Spleen (tissue), 11 donors: ENCODE measurements at regions not wholly inside any gene's neighbourhood (a gene's known extent, or its start where the extent isn't known, plus 50 kb on each side); places are given as distances from the start of the nearest gene placed in this dataset.

ENCODE experiments used
- DNase-seq: peaks from one replicate; pipeline ENCODE4 v3.0.0-alpha.2; 2020
- H3K27ac ChIP-seq, 8 donors: fragments of 200-600 bp; sonication (generic) in 7 of 8; 1 replicate in 4 of 8; 2 replicates in 4 of 8; pipeline versions ENCODE4 v1.5.0 to v1.8.0; 2016 to 2021; ENCODE audit warnings: inconsistent platforms in 4 of 8, mild to moderate bottlenecking in 4 of 8, moderate library complexity in 1 of 8
- H3K27me3 ChIP-seq, 7 donors: fragments of 200-600 bp; sonication (generic) in 6 of 7; replicated peaks in 1 of 7; 1 replicate in 4 of 7; 2 replicates in 3 of 7; pipeline versions ENCODE4 v1.5.0 to v1.8.0; 2016 to 2021; ENCODE audit warnings: inconsistent platforms in 3 of 7, mild to moderate bottlenecking in 1 of 7
- H3K36me3 ChIP-seq, 6 donors: fragments of 200-600 bp; sonication (generic) in 5 of 6; 1 replicate in 4 of 6; 2 replicates in 2 of 6; pipeline versions ENCODE4 v1.5.0 to v1.8.0; 2016 to 2021; ENCODE audit warnings: inconsistent platforms in 2 of 6
- H3K4me1 ChIP-seq, 6 donors: fragments of 200-600 bp; sonication (generic) in 5 of 6; 1 replicate in 3 of 6; 2 replicates in 3 of 6; pipeline versions ENCODE4 v1.5.0 to v1.8.0; 2016 to 2021; ENCODE audit warnings: inconsistent platforms in 3 of 6
- H3K4me3 ChIP-seq, 8 donors: fragments of 200-600 bp; sonication (generic) in 7 of 8; 1 replicate in 4 of 8; 2 replicates in 4 of 8; pipeline versions ENCODE4 v1.5.0 to v1.8.0; 2016 to 2021; ENCODE audit warnings: inconsistent platforms in 4 of 8, mild to moderate bottlenecking in 4 of 8, moderate library complexity in 2 of 8
- H3K9me3 ChIP-seq, 8 donors: fragments of 200-600 bp; sonication (generic) in 7 of 8; 1 replicate in 4 of 8; 2 replicates in 4 of 8; pipeline versions ENCODE4 v1.5.0 to v1.8.0; 2016 to 2021; ENCODE audit warnings: inconsistent platforms in 4 of 8
- POLR2A ChIP-seq, 3 donors: fragments of 450-650 bp; IDR thresholded peaks; one replicate each; pipeline ENCODE4 v1.5.1; 2017; ENCODE audit warnings: antibody characterized with exemption in 3 of 3, mild to moderate bottlenecking in 1 of 3
- POLR2AphosphoS5 ChIP-seq, 3 donors: sonication (generic); formaldehyde crosslinking; IDR thresholded peaks; one replicate each; pipeline ENCODE4 v1.5.1; 2017; ENCODE audit warnings: antibody characterized with exemption in 3 of 3
- WGBS, 5 donors: extraction: QIAGEN DNeasy Blood & Tissue Kit in 3 of 5; methylation state at CpG; one replicate each; pipeline versions ENCODE4 v1.1.5 to v1.1.7; 2013 to 2018; 5-methylcytosine and 5-hydroxymethylcytosine counted together
- intact Hi-C: fragments of 100-400 bp; cut with DNase I; formaldehyde crosslinking; loops from one replicate; pipeline ENCODE4 v1.15.0; 2023; ENCODE audit warnings: low total_unique reads
- TF ChIP-seq, protein P1 (sequence below), 11 experiments: fragments of 200-600 bp in 7 of 11; fragments of 450-650 bp in 4 of 11; sonication (generic) in 4 of 11; IDR thresholded peaks in 8 of 11; conservative IDR thresholded peaks in 3 of 11; 1 replicate in 7 of 11; 2 replicates in 4 of 11; pipeline versions ENCODE4 v1.4.0 to v1.8.0; 2016 to 2021; ENCODE audit warnings: antibody characterized with exemption in 11 of 11, inconsistent platforms in 4 of 11, mild to moderate bottlenecking in 1 of 11
- donor health status: healthy with polysubstance abuse.
- donor health status: DM: no; HTN: no; CAD: no; lungs with moderate emphysema.
- donor health status: DM: no; HTN: no; CAD: no.
- donor health status: Bipolar disorder and iron deficiency.
- donor health status: healthy.
- donor health status: DM: no; HTN: no; CAD: no.
- donor health status: DM: yes; HTN: yes; CAD: no.

DNA sequence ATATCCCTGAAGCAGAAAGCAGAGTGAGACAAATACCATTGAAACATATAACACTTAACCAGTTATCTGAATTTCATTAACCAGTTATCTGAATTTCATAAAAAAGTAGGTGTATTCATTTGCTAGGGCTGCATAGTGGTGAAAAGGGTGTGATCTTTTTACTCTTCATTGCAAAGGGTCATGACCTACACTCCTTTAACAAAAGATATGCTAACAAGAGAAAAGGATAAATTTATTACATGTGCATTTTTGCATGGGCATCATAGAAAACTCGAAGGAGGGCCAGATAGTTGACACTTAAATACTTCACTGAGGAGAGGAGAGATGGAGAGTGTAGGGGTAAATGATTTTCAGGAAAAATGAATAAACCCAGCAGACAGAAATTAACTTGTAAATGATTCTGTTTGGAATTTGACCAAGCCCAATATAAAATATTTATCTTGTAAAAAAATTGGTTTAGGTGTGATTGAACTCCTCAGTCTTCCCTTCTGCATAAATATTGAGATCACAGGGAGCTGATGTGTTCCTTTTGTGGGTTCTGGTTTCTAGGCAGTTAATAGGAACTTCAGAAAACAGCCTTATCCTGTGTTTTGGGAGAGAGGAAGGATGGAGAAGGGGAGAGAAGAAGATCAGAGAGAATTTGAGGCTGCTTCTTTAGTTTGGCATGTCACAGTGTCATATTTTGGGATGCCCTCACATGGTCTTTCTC lies 372.5 kb upstream of the SYT4 start:
- Histone ChIP-seq H3K4me3 (no peak overlapping the region), H3K27me3 (no peaks in the 10 kb centered on the region), H3K9me3 (peaks cover 0 to 13% (median 2%) of the 10 kb centered on the region in 8 donors), H3K36me3 (no peaks in the 10 kb centered on the region), H3K4me1 (no peaks in the 10 kb centered on the region), H3K27ac (no peak overlapping the region)
- WGBS, 5 donors: 44 to 57% (median 50%) methylated on average over 1 of the region's 1 CpG
- TF ChIP-seq POLR2A (IDR thresholded peaks at IDR 0.05) (no peak), POLR2AphosphoS5 (IDR thresholded peaks at IDR 0.05) (no peak)
- TF ChIP-seq, protein P1, sequence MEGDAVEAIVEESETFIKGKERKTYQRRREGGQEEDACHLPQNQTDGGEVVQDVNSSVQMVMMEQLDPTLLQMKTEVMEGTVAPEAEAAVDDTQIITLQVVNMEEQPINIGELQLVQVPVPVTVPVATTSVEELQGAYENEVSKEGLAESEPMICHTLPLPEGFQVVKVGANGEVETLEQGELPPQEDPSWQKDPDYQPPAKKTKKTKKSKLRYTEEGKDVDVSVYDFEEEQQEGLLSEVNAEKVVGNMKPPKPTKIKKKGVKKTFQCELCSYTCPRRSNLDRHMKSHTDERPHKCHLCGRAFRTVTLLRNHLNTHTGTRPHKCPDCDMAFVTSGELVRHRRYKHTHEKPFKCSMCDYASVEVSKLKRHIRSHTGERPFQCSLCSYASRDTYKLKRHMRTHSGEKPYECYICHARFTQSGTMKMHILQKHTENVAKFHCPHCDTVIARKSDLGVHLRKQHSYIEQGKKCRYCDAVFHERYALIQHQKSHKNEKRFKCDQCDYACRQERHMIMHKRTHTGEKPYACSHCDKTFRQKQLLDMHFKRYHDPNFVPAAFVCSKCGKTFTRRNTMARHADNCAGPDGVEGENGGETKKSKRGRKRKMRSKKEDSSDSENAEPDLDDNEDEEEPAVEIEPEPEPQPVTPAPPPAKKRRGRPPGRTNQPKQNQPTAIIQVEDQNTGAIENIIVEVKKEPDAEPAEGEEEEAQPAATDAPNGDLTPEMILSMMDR (IDR thresholded peaks at IDR 0.05 in 8 of 11, conservative IDR thresholded peaks at IDR 0.05 in 3 of 11): no peak
- DNase-seq: no peak
- intact Hi-C loops: no loop called here

DNA sequence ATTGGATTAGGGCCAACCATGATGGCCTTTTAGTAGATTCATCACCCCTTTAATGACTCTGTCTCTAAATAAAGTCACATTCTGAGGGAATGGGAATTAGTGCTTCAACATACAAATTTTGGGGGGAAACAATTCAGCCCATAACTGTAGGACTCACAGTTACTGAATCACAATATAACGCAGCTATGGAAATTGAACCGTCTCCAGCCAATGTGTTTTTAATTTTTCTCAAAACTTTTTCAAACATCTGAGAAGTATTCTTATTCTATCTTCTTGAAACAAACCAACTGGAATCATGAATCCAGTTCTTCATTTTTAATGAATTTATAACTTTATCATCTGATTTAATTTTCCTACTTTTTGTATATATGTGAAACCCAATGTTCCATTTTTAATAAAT lies 373.1 kb upstream of the SYT4 start:
- TF ChIP-seq POLR2AphosphoS5 (IDR thresholded peaks at IDR 0.05) (no peak), POLR2A (IDR thresholded peaks at IDR 0.05) (no peak)
- TF ChIP-seq, protein P1 (IDR thresholded peaks at IDR 0.05 in 8 of 11, conservative IDR thresholded peaks at IDR 0.05 in 3 of 11): no peak
- no peaks in the 10 kb centered on the region for H3K27me3 ChIP-seq
- no peaks in the 10 kb centered on the region for H3K36me3 ChIP-seq
- peaks cover 0 to 14% (median 2%) of the 10 kb centered on the region in 8 donors for H3K9me3 ChIP-seq
- 25 to 89% (median 47%) methylated on average over 2 of the region's 2 CpGs for WGBS, 5 donors
- intact Hi-C loops: no loop called here
- no peak for DNase-seq
- H3K4me1 ChIP-seq: no peaks in the 10 kb centered on the region
- H3K27ac ChIP-seq: no peak overlapping the region
- H3K4me3 ChIP-seq: no peak overlapping the region

DNA sequence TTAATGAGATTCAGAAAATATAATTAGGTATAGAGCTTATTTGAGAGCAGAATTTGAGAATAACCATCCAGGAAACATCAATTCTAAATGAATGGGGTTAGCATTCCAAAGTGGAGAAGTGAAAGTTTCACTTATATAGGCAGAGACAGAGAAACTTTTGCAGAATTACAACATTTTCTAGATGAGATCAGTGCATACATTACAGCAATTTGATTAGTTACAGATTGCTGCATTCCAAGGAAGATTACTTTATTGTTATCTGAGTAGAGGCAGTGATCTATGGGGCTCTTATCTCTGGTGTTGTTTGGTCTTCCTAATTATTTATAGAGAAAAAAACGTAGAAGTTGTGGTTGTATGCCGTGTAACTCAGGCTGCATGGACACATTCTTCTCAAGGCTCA lies 373.8 kb upstream of the SYT4 start:
- peaks cover 0 to 14% (median 2%) of the 10 kb centered on the region in 8 donors for H3K9me3 ChIP-seq
- no peak overlapping the region for H3K4me3 ChIP-seq
- intact Hi-C loops: no loop called here
- TF ChIP-seq POLR2AphosphoS5 (IDR thresholded peaks at IDR 0.05) (no peak), POLR2A (IDR thresholded peaks at IDR 0.05) (no peak)
- TF ChIP-seq, protein P1 (IDR thresholded peaks at IDR 0.05 in 8 of 11, conservative IDR thresholded peaks at IDR 0.05 in 3 of 11): no peak
- no peaks in the 10 kb centered on the region for H3K27me3 ChIP-seq
- no peak for DNase-seq
- H3K4me1 ChIP-seq: no peaks in the 10 kb centered on the region
- H3K27ac ChIP-seq: no peak overlapping the region
- 60 to 78% (median 65%) methylated on average over 2 of the region's 2 CpGs for WGBS, 5 donors
- no peaks in the 10 kb centered on the region for H3K36me3 ChIP-seq

DNA sequence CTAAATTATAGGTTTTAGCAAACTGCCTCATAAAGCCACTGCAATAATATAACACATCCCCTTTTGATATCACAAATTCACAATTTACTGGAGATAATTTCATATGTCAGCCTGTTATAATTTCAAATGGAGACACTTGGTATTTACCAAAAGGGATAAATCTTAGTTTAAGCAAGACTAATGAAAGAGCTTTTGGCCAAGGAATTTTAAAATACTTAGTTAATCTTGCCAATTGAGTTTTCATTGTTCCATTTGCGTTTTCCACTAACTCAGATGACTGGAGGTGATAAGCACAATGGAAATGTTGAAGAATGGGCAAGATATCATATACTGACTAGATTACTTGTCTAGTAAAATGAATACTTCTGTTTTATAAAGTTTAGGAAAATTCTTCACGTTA lies 379.3 kb upstream of the SYT4 start:
- Histone ChIP-seq H3K27ac (no peak overlapping the region), H3K27me3 (no peaks in the 10 kb centered on the region), H3K4me3 (no peak overlapping the region), H3K4me1 (no peaks in the 10 kb centered on the region), H3K9me3 (peaks cover 0 to 14% (median 2%) of the 10 kb centered on the region in 8 donors), H3K36me3 (no peaks in the 10 kb centered on the region)
- WGBS, 5 donors: 73 to 87% (median 79%) methylated on average over 2 of the region's 2 CpGs
- TF ChIP-seq POLR2A (IDR thresholded peaks at IDR 0.05) (no peak), POLR2AphosphoS5 (IDR thresholded peaks at IDR 0.05) (no peak)
- TF ChIP-seq, protein P1 (IDR thresholded peaks at IDR 0.05 in 8 of 11, conservative IDR thresholded peaks at IDR 0.05 in 3 of 11): no peak
- intact Hi-C loops: no loop called here
- no peak for DNase-seq
